ENCODE measurements at regions not wholly inside any gene's neighbourhood (a gene's known extent, or its start where the extent isn't known, plus 50 kb on each side); places are given as distances from the start of the nearest gene placed in this dataset.
A peak's percentile ranks its signal among the peaks of the same experiment; 100 is the strongest.

- peak; percentile 57 for DNase-seq (ENCODE audit: extremely low spot score, unreplicated experiment)
- Mint-ChIP-seq H3K9me3 (ENCODE audit: unreplicated experiment) (peaks cover 5% of the 10 kb centered on the region), H3K27me3 (ENCODE audit: unreplicated experiment) (peaks cover 30% of the 10 kb centered on the region), H3K36me3 (ENCODE audit: unreplicated experiment) (no peaks in the 10 kb centered on the region), H3K4me3 (ENCODE audit: unreplicated experiment) (no peak overlapping the region), H3K4me1 (ENCODE audit: unreplicated experiment) (peaks cover 6% of the 10 kb centered on the region), H3K27ac (ENCODE audit: unreplicated experiment) (no peak overlapping the region)
- TF ChIP-seq CTCF (IDR thresholded peaks at IDR 0.05) = no peak
These were observed 64.8 kb downstream of the SYF2 start for GRCh38 chr1:25167269-25168192.

- peaks cover 6% of the 10 kb centered on the region for H3K4me1 Mint-ChIP-seq (ENCODE audit: unreplicated experiment)
- no peak overlapping the region for H3K27ac Mint-ChIP-seq (ENCODE audit: unreplicated experiment)
- no peak overlapping the region for H3K4me3 Mint-ChIP-seq (ENCODE audit: unreplicated experiment)
- no peak for TF ChIP-seq CTCF (IDR thresholded peaks at IDR 0.05)
- H3K9me3 Mint-ChIP-seq (ENCODE audit: unreplicated experiment) = peaks cover 5% of the 10 kb centered on the region
- no peaks in the 10 kb centered on the region for H3K36me3 Mint-ChIP-seq (ENCODE audit: unreplicated experiment)
- peaks cover 37% of the 10 kb centered on the region for H3K27me3 Mint-ChIP-seq (ENCODE audit: unreplicated experiment)
- no peak for DNase-seq (ENCODE audit: extremely low spot score, unreplicated experiment)
These were observed 65.5 kb downstream of the SYF2 start for GRCh38 chr1:25166847-25167246.

- Mint-ChIP-seq H3K36me3 (ENCODE audit: unreplicated experiment) (no peaks in the 10 kb centered on the region), H3K9me3 (ENCODE audit: unreplicated experiment) (peaks cover 5% of the 10 kb centered on the region), H3K4me3 (ENCODE audit: unreplicated experiment) (no peak overlapping the region), H3K4me1 (ENCODE audit: unreplicated experiment) (peaks cover 6% of the 10 kb centered on the region), H3K27ac (ENCODE audit: unreplicated experiment) (no peak overlapping the region), H3K27me3 (ENCODE audit: unreplicated experiment) (peaks cover 61% of the 10 kb centered on the region)
- DNase-seq (ENCODE audit: extremely low spot score, unreplicated experiment) = peak; percentile 60
- no peak for TF ChIP-seq CTCF (IDR thresholded peaks at IDR 0.05)
These were observed 68.3 kb downstream of the SYF2 start for GRCh38 chr1:25163986-25164385.

- no peak overlapping the region for H3K4me3 Mint-ChIP-seq (ENCODE audit: unreplicated experiment)
- peaks cover 67% of the 10 kb centered on the region for H3K27me3 Mint-ChIP-seq (ENCODE audit: unreplicated experiment)
- H3K9me3 Mint-ChIP-seq (ENCODE audit: unreplicated experiment) = peaks cover 9% of the 10 kb centered on the region
- no peak overlapping the region for H3K27ac Mint-ChIP-seq (ENCODE audit: unreplicated experiment)
- no peaks in the 10 kb centered on the region for H3K36me3 Mint-ChIP-seq (ENCODE audit: unreplicated experiment)
- DNase-seq (ENCODE audit: extremely low spot score, unreplicated experiment) = peak; percentile 36
- no peak for TF ChIP-seq CTCF (IDR thresholded peaks at IDR 0.05)
- peaks cover under 1% of the 10 kb centered on the region for H3K4me1 Mint-ChIP-seq (ENCODE audit: unreplicated experiment)
These were observed 70.3 kb downstream of the SYF2 start for GRCh38 chr1:25161981-25162380.

- Mint-ChIP-seq H3K4me3 (ENCODE audit: unreplicated experiment) (no peak overlapping the region), H3K9me3 (ENCODE audit: unreplicated experiment) (peaks cover 22% of the 10 kb centered on the region), H3K36me3 (ENCODE audit: unreplicated experiment) (no peaks in the 10 kb centered on the region), H3K4me1 (ENCODE audit: unreplicated experiment) (no peaks in the 10 kb centered on the region), H3K27ac (ENCODE audit: unreplicated experiment) (no peak overlapping the region), H3K27me3 (ENCODE audit: unreplicated experiment) (peaks cover 80% of the 10 kb centered on the region)
- no peak for DNase-seq (ENCODE audit: extremely low spot score, unreplicated experiment)
- no peak for TF ChIP-seq CTCF (IDR thresholded peaks at IDR 0.05)
These were observed 74.5 kb downstream of the SYF2 start for GRCh38 chr1:25157846-25158245.

Data from osteocyte (in vitro differentiated cells).